Activated CD4-positive, alpha-beta T cell treated with anti-CD3 and anti-CD28 coated beads for 36 hours (primary cell): ENCODE measurements at regions not wholly inside any gene's neighbourhood (a gene's known extent, or its start where the extent isn't known, plus 50 kb on each side); places are given as distances from the start of the nearest gene placed in this dataset.

Experiments
- ATAC-seq: fragments of 200-7000 bp; cut with Tn5 transposase; one replicate; pipeline ENCODE4 v1.10.0; 2021; ENCODE audit warnings: mild to moderate bottlenecking, moderate library complexity
- CTCF ChIA-PET: fragments of 350-600 bp; sonication (Branson Sonifier 250); formaldehyde crosslinking; loops from one replicate; lab custom pipeline; 2021; ENCODE audit warnings: antibody characterized with exemption; lab: Charles Lee
- POLR2A ChIA-PET: fragments of 350-600 bp; sonication (Branson Sonifier 250); formaldehyde crosslinking; loops from one replicate; lab custom pipeline; 2021; ENCODE audit warnings: antibody characterized with exemption, inconsistent platforms; lab: Charles Lee
- DNase-seq: peaks from one replicate; pipeline ENCODE4 v3.0.0-alpha.2; 2020
- H3K27ac Mint-ChIP-seq: one replicate; pipeline ENCODE4 v1.8.0; 2021; ENCODE audit warnings: mixed read lengths
- H3K27me3 Mint-ChIP-seq: one replicate; pipeline ENCODE4 v1.8.0; 2021; ENCODE audit warnings: mixed read lengths
- H3K36me3 Mint-ChIP-seq: one replicate; pipeline ENCODE4 v1.8.0; 2021; ENCODE audit warnings: low read depth, mixed read lengths
- H3K4me1 Mint-ChIP-seq: one replicate; pipeline ENCODE4 v1.8.0; 2021; ENCODE audit warnings: mixed read lengths
- H3K4me3 Mint-ChIP-seq: one replicate; pipeline ENCODE4 v1.8.0; 2021; ENCODE audit warnings: mild to moderate bottlenecking, moderate library complexity, mixed read lengths
- H3K9me3 Mint-ChIP-seq: one replicate; pipeline ENCODE4 v1.8.0; 2021; ENCODE audit warnings: low read depth, mixed read lengths
- intact Hi-C, 2 experiments: fragments of 100-400 bp; cut with DNase I in 1 of 2; cut with micrococcal nuclease in 1 of 2; formaldehyde crosslinking; loops; one replicate each; pipeline versions ENCODE4 v1.14.2 to v1.15.1; 2022 to 2024; cut with DNase I, micrococcal nuclease

DNA sequence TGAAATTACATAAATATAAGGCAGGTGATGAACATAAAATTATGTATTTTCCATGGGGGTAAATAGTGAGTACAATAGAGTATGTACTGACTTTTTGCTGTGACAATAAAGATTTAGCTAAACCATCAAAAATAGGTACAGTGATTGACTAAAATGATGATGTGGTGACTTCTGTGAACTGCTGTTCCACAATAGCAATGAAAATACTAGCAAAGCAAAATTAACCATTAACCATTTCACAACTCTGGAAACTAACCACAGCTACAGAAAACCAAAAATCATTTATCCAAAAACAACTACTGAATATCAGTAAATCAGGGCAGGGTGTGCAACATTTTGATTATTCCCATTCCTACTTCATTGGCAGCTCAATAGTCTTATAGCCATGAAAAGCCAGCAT lies 161.4 kb upstream of the GYPC start:
- Mint-ChIP-seq H3K36me3 (no peaks in the 10 kb centered on the region), H3K27me3 (peaks cover 19% of the 10 kb centered on the region), H3K4me1 (no peaks in the 10 kb centered on the region), H3K9me3 (peaks cover 9% of the 10 kb centered on the region), H3K27ac (no peak overlapping the region), H3K4me3 (no peak overlapping the region)
- ChIA-PET POLR2A (no interaction called here), CTCF (interaction anchor here (0.6 kb wide), 1 partner anchor 33 kb away, joined by 3 read pairs; no protein-coding TSS in a partner anchor)
- intact Hi-C loops, result no loop called here
- no peak for DNase-seq
- no peak for ATAC-seq

- Mint-ChIP-seq H3K27ac (no peak overlapping the region), H3K4me3 (no peak overlapping the region), H3K4me1 (no peaks in the 10 kb centered on the region), H3K36me3 (no peaks in the 10 kb centered on the region), H3K27me3 (peaks cover 19% of the 10 kb centered on the region), H3K9me3 (peaks cover 9% of the 10 kb centered on the region)
- ATAC-seq (no peak), DNase-seq (no peak)
- ChIA-PET CTCF (interaction anchor here (0.6 kb wide), 1 partner anchor 33 kb away, joined by 3 read pairs; no protein-coding TSS in a partner anchor), POLR2A (no interaction called here)
- intact Hi-C loops, result no loop called here
Measured at GRCh38 chr2:126495189-126495588, 160.8 kb upstream of the GYPC start.

DNA sequence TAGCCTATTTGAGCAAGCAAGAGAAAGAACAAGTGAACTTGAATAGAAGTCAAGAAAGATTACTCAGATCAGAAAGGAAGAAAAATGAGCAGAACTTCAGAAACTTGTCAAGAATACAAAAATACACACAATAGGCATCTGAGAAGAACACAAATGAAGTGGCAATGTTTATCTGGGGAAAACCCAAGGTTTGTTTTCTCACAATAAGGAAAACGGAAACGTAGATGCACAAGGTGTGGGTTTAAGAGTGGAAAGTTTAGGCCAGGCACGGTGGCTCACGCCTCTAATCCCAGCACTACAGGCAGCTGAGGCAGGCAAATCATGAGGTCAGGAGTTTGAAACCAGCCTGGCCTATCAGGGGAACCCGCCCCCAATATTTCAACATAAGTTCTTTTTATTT lies 159.5 kb upstream of the GYPC start:
- H3K27ac Mint-ChIP-seq, result no peak overlapping the region
- ChIA-PET POLR2A (no interaction called here), CTCF (no interaction called here)
- H3K9me3 Mint-ChIP-seq, result peaks cover 9% of the 10 kb centered on the region
- ATAC-seq, result peak; percentile 42
- no peak overlapping the region for H3K4me3 Mint-ChIP-seq
- DNase-seq, result peak; percentile 18
- intact Hi-C loops, result no loop called here
- no peaks in the 10 kb centered on the region for H3K36me3 Mint-ChIP-seq
- H3K4me1 Mint-ChIP-seq, result no peaks in the 10 kb centered on the region
- peaks cover 17% of the 10 kb centered on the region for H3K27me3 Mint-ChIP-seq

DNA sequence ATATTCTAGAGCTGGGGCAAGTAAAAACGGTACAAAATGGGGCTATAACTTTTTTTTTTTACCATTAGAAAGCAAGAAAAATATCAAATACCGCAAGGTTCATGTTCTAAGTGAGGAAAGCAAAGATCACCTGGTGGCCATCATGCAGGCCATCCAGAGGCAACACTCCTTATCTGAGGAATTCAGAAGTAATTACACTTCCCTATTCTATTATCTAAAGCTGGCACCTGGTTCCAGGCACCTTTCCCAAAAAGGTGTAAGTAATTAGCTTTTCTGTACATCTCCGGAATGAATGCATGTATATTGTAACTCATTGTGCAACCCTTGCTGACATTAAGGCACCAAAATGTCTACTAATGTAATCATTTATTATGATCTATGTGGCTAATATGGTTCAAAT lies 152.5 kb upstream of the GYPC start:
- Mint-ChIP-seq H3K4me1 (no peaks in the 10 kb centered on the region), H3K27ac (no peak overlapping the region), H3K36me3 (no peaks in the 10 kb centered on the region), H3K4me3 (no peak overlapping the region), H3K27me3 (peaks cover 6% of the 10 kb centered on the region), H3K9me3 (no peaks in the 10 kb centered on the region)
- no peak for ATAC-seq
- no peak for DNase-seq
- intact Hi-C loops, result no loop called here
- ChIA-PET CTCF (no interaction called here), POLR2A (no interaction called here)

DNA sequence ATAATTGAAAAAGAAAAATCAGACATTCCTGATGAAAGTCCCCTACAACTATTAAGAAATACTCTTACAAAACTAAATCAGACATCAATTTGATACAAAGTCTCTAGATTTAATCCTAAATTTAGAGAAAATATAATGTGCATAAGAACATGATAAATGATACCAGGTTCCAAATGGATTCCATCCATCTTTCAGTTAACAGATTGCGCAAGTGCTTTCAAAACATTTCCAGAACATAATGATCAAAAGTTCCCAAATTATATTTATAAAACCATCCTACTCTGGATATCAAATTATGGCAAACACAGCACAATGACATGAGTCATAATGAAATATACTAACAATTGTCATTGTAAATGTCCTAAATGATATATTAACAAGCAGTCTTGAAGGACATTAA lies 151.0 kb upstream of the GYPC start:
- H3K27ac Mint-ChIP-seq, result no peak overlapping the region
- CTCF ChIA-PET, result interaction anchor here (1.0 kb wide), 1 partner anchor 14 kb away, joined by 3 read pairs; no protein-coding TSS in a partner anchor
- POLR2A ChIA-PET, result no interaction called here
- no peak for ATAC-seq
- no peak overlapping the region for H3K4me3 Mint-ChIP-seq
- intact Hi-C loops, result no loop called here
- H3K27me3 Mint-ChIP-seq, result peaks cover 6% of the 10 kb centered on the region
- H3K36me3 Mint-ChIP-seq, result no peaks in the 10 kb centered on the region
- no peaks in the 10 kb centered on the region for H3K9me3 Mint-ChIP-seq
- no peak for DNase-seq
- H3K4me1 Mint-ChIP-seq, result no peaks in the 10 kb centered on the region

DNA sequence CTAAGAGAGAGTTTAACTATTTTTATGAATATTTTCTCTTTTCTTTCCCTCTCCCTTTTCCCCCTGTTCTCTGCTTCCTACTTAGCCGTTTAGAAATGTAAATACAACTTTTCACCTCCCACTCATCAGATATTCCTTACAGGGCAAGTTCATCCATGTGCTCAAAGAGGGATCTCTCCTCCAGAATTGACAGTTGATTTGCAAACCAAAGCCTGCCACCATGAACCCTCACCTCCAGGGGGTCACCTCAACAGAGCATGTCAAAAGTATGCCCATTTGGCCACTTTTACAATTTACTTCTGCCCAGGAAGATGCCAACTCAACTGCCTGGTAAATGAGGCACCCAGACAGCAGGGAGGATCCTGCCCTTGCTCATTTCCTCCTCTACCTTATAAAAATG lies 149.2 kb upstream of the GYPC start:
- DNase-seq, result no peak
- no peak for ATAC-seq
- POLR2A ChIA-PET, result no interaction called here

DNA sequence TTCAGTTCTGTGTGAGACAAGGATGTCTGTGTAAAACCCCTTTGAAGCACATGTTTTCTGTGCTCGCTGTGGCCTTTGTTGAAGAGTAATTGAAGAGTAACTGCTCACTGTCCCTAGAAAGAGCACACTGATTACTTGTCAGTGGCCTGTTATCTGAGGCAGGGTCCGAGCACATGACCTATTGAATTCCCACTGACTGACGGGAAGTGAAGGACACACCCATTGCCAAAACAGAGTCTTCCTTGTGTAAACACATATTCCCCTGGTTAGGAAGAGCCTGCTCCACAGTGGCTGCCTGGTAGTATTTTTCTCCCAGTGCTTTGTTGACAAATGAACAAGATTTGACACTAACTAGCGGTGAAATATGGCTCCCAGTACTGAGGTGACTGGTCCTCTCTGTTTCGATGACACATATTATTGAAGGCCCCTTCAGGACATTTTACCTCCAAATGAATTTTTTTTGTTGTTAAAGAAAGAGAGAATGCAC lies 148.5 kb upstream of the GYPC start:
- ChIA-PET CTCF (no interaction called here), POLR2A (no interaction called here)
- Mint-ChIP-seq H3K36me3 (no peaks in the 10 kb centered on the region), H3K4me1 (no peaks in the 10 kb centered on the region), H3K9me3 (no peaks in the 10 kb centered on the region), H3K4me3 (no peak overlapping the region), H3K27me3 (peaks cover 4% of the 10 kb centered on the region), H3K27ac (no peak overlapping the region)
- DNase-seq (no peak), ATAC-seq (no peak)
- intact Hi-C loops, result no loop called here

More for the DNA sequence above, 149.2 kb upstream of the GYPC start:
- Mint-ChIP-seq H3K36me3 (no peaks in the 10 kb centered on the region), H3K27ac (no peak overlapping the region), H3K4me3 (no peak overlapping the region), H3K27me3 (peaks cover 4% of the 10 kb centered on the region), H3K9me3 (no peaks in the 10 kb centered on the region), H3K4me1 (no peaks in the 10 kb centered on the region)
- CTCF ChIA-PET, result no interaction called here
- intact Hi-C loops, result no loop called here

GRCh38 chr2:126510356-126510755 lies 145.6 kb upstream of the GYPC start:
- H3K4me1 Mint-ChIP-seq, result no peaks in the 10 kb centered on the region
- no peaks in the 10 kb centered on the region for H3K36me3 Mint-ChIP-seq
- ATAC-seq, result no peak
- peaks cover 1% of the 10 kb centered on the region for H3K27me3 Mint-ChIP-seq
- ChIA-PET CTCF (interaction anchor here (0.6 kb wide), 1 partner anchor 306 kb away, joined by 3 read pairs; no protein-coding TSS in a partner anchor), POLR2A (no interaction called here)
- no peak overlapping the region for H3K27ac Mint-ChIP-seq
- intact Hi-C loops, result no loop called here
- no peak overlapping the region for H3K4me3 Mint-ChIP-seq
- no peaks in the 10 kb centered on the region for H3K9me3 Mint-ChIP-seq
- no peak for DNase-seq

- POLR2A ChIA-PET, result no interaction called here
- Mint-ChIP-seq H3K9me3 (no peaks in the 10 kb centered on the region), H3K36me3 (no peaks in the 10 kb centered on the region), H3K4me1 (no peaks in the 10 kb centered on the region), H3K27ac (no peak overlapping the region), H3K27me3 (peaks cover 1% of the 10 kb centered on the region), H3K4me3 (no peak overlapping the region)
- DNase-seq (no peak), ATAC-seq (no peak)
- intact Hi-C loops, result no loop called here
- CTCF ChIA-PET, result no interaction called here
Measured at GRCh38 chr2:126510960-126511359, 145.0 kb upstream of the GYPC start.

DNA sequence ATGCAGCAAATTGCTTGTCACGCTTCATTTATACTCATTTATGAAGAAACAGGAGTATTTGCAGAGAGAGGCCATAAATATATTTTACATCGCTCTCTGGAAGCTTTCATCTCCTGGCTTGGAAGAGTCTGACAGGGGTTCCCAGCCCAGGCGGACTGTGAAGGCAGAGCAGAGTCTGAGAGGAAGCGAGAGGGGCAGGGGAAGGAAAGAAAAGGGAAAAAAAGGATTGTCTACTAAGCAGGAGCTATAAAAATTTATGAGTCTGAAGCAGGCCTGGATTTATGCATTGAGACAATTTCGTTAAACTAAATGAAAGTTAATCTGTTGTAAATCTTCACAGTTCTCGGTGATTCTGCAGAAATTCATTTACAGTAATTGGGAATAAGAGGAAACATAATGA lies 143.9 kb upstream of the GYPC start:
- POLR2A ChIA-PET, result no interaction called here
- H3K27ac Mint-ChIP-seq, result no peak overlapping the region
- no peaks in the 10 kb centered on the region for H3K4me1 Mint-ChIP-seq
- DNase-seq (no peak), ATAC-seq (no peak)
- peaks cover 1% of the 10 kb centered on the region for H3K27me3 Mint-ChIP-seq
- CTCF ChIA-PET, result no interaction called here
- H3K4me3 Mint-ChIP-seq, result no peak overlapping the region
- H3K36me3 Mint-ChIP-seq, result no peaks in the 10 kb centered on the region
- intact Hi-C loops, result no loop called here
- H3K9me3 Mint-ChIP-seq, result no peaks in the 10 kb centered on the region

DNA sequence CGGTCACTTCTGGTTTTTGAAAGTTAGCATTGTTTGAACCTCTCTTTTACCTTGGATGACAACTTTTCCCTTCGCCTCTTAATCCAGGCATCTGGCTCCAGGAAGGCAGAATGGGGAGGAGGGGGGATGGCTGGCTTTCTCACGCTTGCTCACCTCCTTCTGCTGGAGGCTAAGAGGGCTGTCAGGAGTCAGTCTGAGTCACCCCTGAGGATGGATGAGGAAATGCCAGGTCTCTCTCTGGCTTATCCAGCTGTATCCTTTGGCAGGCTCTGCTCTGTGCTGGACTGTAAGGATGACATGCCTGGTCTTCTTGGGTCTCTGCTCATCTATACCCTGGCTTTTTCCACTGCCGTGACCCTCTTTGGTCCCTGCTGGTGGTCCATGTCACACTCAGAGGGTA lies 142.9 kb upstream of the GYPC start:
- Mint-ChIP-seq H3K27ac (no peak overlapping the region), H3K27me3 (peaks cover 3% of the 10 kb centered on the region), H3K9me3 (no peaks in the 10 kb centered on the region), H3K36me3 (no peaks in the 10 kb centered on the region), H3K4me3 (no peak overlapping the region), H3K4me1 (no peaks in the 10 kb centered on the region)
- no peak for DNase-seq
- ChIA-PET CTCF (interaction anchor here (0.8 kb wide), 1 partner anchor 81 kb away, joined by 3 read pairs; no protein-coding TSS in a partner anchor), POLR2A (no interaction called here)
- intact Hi-C loops, result no loop called here
- no peak for ATAC-seq

DNA sequence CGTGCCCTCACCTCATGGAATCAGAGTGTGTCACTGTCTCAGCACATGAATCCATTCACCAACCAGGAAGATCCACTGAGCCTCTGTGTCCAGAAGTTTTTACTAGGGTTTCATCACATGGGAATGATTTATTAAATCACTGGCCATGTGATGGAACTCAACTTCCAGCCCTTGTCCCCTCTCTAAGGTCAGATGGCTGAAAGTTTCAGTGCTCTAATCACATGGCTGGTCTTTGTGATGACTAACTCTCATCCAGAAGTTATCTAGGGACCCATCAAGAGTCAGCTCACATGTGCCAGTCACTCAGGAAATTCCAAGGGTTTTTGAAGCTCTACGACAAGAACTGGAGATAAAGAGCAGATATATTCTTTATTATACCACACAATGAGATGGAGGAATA lies 140.5 kb upstream of the GYPC start:
- H3K4me1 Mint-ChIP-seq, result no peaks in the 10 kb centered on the region
- DNase-seq, result no peak
- no peak overlapping the region for H3K27ac Mint-ChIP-seq
- no peaks in the 10 kb centered on the region for H3K36me3 Mint-ChIP-seq
- ChIA-PET CTCF (interaction anchor here (0.5 to 1.1 kb wide), 2 partner anchors 12 to 882 kb away, joined by 3 read pairs; no protein-coding TSS in a partner anchor), POLR2A (no interaction called here)
- H3K27me3 Mint-ChIP-seq, result peaks cover 3% of the 10 kb centered on the region
- H3K9me3 Mint-ChIP-seq, result no peaks in the 10 kb centered on the region
- intact Hi-C loops, result no loop called here
- no peak overlapping the region for H3K4me3 Mint-ChIP-seq
- ATAC-seq, result no peak
